GM18858 (cell line): ENCODE measurements at regions not wholly inside any gene's neighbourhood (a gene's known extent, or its start where the extent isn't known, plus 50 kb on each side); places are given as distances from the start of the nearest gene placed in this dataset.
"Not testable (repeated sequence)": the region's sequence is repeated elsewhere in the genome, so short reads cannot be mapped to it uniquely, and the experiment has no call there.

Experiments used
- ATAC-seq: cut with Tn5 transposase; IDR thresholded peaks from one replicate; pipeline ENCODE4 v1.9.1; 2021; ENCODE audit not compliant: unreplicated experiment

DNA sequence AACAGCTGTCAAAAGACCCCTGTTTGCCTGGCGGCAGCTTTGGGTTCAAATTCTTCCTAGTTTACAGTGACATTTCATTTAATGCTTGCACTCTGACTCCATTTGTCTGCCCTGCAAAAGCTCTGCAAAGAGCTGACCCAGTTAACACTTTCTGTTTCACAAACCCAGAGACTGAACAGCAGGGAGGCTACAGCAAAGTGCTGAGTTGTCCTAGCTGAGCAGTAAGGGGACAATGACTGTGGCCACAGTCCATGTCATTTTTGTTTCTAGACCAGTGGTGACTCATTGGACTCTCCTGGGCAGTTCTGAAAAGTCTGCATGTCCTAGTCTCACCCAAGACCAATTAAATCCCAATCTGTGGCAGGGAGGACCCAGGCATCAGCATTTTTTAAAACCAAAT, 994.8 kb upstream of the WWC1 start:
- no peak for ATAC-seq

DNA sequence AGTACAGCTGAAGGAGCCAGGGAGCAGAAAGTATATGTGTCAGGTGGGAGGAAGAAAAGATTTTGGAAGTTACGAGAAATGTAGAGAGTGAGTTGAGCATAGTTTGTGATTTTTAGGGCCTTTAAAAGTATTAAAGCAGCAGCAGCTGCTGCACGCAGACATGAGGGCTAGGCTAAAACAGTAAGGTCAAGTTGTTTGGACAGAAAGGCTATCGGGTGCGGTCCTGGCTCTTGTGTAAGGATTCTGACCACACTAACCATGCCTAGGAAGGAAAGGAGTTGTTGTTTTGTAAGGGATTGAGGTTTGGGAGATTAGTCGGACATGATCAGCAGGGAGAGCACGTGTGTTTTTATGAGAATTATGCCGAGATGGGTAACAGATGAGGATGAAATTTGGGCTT, 991.6 kb upstream of the WWC1 start:
- not testable (repeated sequence) for ATAC-seq

DNA sequence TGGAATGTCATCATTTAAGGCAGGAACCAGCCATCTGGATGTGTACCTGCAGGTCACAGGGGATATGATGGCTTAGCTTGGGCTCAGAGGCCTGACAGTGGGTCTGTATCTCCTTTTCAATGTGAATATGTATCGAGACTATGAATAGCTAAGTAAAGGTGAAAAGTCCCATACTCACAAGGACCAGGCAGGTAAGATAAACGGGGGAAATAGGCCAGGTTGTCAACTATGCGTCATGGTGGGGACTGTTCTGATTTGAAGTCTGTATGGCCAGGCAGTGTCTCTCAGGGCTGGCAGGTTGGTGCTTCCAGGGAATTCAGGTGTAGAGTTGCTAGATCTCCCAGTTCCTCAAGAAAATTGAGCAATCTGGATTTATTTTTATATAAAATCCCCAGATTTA, 987.9 kb upstream of the WWC1 start:
- no peak for ATAC-seq

DNA sequence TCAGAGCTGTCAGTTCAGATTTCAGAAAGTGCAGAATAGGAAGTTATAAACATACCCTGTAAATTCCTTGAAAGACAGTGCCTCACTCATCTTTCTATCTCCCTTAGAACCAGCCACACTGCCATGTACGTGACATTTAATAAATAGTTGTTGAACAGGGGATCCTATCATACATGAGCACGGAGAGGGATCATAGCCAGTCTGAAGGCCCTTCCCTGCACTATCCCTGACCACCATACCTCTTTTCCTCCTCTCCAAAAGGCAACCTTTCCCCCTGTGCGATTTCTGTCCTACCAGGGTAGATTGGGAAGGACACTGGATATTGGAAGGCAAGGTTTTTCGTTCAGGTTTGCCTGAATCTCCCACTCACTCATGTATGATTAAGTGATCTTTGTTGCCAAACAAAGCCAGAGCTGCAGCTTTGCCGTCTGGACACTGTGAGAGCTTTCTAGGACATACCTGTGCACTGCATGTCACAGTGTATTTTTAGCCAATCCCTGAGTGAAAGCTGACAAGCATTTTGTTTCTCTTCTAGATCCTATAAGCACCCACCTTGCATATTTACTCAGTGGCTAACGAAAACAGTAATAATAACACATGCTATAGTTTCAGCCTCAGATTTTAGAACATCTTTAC, 986.5 kb upstream of the WWC1 start:
- no peak for ATAC-seq

DNA sequence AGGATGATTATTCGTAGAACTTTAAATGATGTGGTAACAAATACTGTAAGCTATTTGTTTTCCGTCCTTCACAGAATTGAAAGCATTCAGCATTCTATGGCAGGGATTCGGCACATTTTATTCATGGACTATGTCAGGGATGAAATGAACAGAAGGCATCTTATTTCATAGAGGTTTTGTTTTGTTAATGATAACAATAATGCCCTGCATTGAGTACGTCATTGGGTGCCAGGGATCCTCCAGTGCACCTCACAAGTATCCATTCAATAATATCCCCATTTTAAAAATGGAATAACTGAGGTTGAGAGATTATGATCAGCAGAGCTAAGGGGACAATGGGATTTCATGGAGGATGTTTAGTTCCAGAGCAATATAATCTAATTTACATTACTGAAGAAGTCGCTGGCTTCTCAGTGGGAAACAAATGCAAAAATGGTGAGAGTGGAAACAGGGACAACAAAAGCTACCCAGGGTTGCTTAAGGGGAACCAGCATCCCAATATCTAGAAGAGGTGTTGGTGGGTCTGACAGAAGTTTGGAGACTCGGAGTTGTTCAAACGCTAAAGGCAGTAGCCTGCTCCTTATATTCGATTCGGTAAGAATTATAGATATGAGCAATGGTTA, 985.7 kb upstream of the WWC1 start:
- no peak for ATAC-seq

DNA sequence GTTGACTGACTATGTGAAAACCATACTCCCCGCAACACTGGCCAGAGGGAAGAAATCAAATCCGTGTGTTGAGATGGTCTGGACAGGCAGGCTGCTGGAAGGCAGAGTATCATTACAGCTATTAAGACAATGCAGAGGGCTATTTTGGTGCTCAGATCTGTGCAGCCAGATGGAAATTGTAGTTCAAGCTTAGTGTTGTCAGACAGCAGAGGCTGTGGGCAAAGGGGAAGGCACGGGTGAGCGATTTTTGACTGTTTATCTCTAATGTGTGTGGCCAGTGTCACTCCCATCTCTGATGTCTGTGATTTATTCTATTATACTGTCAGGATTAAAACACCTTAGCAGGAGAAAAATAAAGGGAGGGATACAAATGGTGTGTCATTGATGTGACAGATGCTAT, 984.4 kb upstream of the WWC1 start:
- ATAC-seq = no peak

DNA sequence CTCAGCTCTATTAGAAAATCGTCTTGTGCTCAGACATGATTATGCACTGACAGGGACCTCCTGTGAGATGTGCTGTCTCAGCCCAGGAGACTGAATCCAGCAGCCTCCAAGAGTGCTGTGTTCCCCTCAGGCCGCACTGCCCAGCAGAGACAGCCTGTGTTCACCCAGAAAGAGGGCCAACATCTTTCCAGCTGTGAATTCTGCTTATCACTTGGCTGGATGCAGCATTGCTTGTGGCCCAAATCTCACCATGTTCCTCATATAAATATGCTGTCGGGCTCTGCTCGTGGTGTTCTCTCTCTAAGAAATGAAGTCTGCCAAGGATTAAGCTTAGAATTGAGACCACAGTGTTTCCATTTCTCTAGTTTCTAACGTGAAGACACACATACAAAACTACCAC, 983.0 kb upstream of the WWC1 start:
- ATAC-seq = no peak

DNA sequence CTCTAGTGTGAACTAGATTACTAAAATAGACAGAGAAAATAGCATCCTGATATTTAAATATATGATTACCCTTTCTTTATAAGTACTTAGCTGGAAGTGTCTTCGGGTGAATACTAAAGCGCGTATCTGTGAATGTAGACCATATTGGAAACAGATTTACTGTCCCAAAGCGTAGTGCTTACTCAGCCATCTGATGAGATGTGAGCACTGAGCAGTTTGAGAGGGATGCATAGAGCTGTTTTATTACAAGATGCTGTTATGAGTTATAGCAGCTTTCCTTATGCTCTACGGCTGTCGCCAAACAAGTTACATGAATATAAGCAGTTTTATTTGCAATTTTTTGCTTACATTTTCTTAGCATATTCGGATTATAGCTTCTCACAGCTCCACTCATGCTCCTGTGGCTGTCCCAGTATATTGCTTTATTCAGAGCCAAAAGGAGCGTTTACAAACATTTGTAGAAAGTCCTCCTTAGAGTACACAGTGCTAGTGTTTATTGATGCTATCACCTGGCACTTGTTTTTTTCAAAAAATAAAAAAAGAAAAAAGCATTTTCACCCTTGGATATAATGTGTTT, 981.4 kb upstream of the WWC1 start:
- ATAC-seq = no peak

DNA sequence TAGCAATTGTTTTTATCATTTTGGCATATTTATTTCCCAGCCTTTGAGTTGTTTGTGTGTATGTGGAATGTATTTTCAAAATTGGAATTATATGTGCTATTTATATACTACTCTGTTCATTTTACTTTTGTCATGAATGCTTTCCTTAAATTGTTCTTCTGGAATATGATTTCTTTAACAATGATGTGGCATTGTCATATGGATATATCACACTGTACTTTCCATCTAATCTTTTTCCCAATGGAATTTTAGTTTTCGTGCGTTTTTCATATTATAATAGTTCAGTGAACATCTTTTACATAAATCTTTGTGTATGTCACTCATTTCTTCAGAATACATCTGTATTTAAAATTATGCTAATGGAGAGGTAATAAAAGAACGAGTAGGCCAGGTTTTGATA, 980.1 kb upstream of the WWC1 start:
- no peak for ATAC-seq

DNA sequence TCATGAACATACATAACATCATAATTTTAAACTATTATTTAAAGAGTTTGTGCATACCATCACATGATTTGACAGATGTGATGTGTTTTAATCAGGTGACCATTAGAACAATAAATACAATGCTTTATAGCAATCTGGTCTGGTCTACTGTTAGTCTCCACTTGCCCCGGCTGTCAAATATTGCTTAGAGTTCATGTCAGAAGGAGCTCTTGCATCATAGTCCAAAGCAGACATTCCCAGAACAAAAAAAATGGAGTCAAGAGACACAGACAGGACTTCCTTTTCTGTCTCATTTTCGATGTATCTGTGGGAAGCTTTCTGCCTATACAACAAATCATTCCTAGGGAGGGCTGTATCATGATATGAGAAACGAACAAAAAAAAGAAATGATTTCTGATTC, 979.2 kb upstream of the WWC1 start:
- no peak for ATAC-seq

DNA sequence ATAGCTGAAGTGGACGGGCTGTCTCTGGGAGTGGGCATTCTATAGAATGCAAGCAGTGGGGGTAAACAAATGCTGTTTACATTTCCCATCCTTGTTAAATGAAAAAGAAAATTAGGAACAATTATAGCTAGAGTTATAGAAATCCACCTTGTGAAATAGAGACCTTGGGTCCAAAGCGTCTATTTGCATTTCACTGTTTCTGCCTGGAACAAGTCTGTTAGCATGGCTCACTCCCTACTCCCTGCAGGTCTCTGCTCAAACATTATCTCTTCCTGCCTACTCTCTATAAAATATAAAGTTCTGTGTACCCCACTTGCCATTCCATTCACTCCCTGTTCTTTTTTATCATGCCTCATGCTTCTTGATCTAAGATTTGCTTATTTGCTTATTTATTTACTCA, 975.7 kb upstream of the WWC1 start:
- no peak for ATAC-seq

DNA sequence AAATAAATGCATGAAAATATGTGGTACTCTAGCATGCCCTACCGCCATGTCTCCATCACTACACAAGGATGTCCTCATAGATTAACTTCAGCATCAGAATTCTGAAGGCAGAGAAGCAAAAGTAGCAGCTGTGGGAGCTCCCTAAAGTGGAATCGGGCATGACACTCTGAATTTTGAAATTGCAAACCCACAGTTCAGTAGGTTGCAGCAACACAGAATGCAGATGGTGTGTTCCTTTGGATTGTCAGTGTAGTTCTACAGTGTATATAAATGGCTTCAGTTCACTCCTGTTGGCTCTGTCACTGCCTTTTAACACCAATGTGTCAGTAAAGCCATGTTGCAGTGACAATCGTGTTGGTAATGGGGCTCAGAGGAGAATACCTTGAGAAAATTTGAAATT, 973.6 kb upstream of the WWC1 start:
- ATAC-seq = no peak

DNA sequence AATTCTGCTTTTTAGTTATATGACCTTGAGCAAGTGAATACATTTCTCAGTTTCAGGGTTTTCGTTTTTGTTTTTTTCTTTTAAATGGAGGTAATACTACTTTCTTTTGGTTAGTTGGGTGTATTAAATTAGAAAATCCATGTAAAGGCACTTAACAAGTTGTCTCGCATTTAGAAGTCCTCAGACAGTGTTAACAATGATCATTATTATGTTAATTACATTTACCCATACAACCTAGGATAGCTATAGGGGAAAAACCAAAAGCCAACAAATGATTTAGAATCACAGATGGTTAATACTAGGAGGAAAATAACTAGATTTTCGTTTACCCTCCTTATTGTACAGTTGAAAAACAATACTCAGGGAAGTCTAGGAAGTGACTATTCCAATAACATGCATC, 972.2 kb upstream of the WWC1 start:
- ATAC-seq = no peak

DNA sequence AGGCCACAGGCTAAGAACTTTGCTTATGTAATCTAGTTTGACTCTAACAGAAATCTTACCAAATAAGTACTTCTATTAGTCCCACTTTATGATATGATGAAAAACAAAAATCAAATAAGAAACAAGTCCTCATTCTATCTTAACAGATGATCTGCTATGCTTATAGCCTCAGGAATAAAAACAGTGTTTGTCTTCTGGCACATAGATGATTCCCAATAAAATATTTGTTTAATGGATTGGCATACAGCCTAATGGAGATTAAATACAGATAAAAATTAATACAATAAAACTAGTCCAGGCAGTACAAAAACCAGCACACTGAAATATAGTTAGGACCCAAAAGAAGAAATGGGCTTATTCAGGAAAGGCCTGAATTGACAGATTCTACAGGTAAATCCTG, 971.4 kb upstream of the WWC1 start:
- no peak for ATAC-seq

DNA sequence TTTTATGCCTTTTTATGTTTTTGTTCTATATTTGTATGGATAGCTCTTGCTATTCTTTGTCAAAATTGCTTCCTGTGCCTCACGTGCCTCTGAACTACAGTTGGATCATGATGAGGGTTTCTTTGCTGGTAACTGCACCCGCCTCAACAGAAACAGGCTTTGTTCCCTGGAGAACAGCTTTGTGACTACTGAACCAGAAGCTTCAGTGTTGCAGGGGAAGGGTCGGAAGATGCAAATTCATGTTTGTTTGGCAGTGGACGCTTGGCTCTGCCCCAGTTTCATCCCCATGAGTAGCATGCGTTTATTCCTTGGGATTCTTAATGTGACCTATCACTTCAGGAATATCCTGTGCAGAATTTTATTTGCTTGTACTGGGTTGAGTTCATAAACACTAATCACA, 959.1 kb upstream of the WWC1 start:
- no peak for ATAC-seq

DNA sequence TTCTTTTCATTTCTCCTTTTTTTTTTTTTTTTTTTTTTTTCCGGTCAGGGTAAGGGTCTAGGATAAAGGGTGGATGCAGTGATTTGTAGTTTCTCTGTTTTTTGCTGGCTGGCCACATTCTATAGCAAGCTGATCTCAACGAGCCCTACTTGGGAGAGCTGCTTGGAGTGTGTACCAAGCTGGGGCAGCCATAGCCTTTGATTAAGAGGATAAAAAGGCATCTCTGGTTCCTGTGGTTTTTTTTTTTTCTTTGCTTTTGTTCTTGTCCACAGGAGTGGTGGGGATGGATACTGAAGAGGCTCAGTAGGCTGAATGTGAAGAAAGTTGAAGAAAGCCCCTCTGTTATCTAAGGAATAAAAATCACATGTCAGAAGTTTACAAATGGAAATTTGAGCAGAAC, 955.3 kb upstream of the WWC1 start:
- ATAC-seq = no peak

DNA sequence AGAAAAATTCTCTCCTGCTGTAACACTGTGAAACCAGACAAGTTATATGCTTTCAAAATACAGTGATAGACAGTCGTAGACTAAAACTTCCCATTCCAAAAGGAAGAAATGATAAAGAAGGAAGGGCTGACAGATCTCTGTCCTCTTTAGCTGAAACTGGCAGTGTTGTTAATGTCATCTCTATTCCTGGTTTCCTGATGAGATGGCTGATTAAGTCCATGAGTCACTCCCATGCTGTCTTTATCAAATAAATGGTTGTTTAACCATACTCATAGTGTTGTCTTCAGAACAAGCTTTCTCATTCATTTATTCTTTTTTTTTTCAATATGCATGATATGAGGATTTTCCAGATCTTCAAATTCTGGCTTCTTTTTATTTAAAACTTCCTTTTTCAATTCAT, 952.2 kb upstream of the WWC1 start:
- ATAC-seq = no peak

DNA sequence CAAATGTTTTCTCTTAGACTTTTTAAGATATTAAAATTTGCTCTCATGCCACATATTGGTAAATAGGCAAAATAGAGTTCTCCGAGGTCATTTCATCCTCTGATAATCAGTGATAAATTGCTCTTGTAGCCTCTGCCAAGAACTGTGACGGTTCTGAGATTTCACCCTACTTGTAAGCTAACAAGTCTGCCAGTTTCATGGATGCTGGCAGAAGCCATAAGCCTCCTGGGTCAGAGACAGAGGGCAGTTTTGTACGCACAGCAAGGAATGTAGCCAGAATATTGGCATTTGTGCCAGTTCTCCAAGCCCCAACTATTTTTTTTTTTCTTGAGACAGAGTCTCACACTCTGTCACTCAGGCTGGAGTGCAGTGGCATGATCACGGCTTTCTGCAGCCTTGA, 945.0 kb upstream of the WWC1 start:
- ATAC-seq = no peak

DNA sequence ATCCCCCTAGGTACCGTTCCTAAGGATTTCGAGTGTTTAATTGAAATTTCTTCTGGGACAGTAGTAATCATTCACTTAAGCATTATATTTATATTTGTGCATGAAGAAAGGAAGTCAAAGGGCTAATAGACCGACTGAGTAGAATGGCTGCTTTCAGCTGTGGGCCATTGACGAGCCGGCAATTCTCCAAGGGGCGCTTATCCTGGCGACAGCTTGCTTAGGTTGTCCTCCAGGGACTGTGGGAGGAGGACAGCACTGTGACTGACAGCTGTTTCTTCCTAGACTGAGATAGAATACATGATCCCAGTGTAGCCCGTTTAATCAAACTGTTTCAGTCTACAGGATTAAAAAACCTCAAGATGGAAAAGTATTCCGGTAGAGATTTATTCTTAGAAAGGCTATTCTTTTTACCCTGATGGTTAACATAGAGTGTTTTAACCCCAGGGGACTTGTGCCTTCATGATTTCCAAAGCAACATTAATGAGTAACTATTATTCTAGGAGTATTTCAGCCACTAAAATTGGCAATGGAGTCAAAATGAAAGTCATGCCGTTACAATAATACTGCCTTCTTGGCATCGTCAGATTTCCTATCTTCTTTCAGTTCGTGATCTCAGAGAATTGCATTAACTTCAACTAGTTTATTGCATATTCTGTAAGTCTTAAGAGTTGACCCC, 943.1 kb upstream of the WWC1 start:
- ATAC-seq = no peak

DNA sequence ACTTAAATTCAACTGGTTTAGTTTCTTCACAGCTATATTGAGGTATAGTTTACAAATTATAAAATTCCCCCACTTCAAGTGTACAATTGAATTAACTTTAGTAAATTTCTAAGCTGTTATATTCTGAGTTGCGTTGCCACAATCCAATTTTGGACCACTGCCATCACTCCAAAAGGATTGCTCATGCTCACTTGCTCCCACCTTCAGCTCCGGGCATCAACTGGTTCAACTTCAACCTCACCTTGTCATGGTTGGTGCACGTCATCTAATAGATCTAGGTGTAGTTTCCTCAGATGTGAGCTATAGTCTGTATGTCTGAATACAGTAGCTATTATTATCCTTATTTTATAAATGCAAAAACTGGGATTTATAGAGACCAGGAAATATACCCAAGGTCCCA, 942.5 kb upstream of the WWC1 start:
- no peak for ATAC-seq

DNA sequence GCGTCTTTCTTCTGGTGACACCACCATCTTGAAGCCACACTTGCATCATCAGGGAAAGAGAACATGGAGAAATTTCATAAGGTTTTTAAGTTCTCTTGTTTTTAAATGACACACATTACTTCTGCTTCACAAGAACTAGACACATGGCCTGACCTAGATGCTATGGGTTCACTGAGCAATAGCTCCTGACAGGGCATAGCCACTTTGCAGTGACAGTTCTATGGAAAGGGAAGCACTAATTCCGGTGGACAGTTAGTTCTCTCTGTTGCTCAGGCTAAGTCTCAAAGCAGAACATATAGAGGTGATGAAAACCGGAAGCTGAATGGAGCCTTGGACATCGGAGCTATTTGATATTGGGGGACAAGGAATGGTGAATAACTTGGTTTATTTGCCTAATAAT, 940.1 kb upstream of the WWC1 start:
- no peak for ATAC-seq

DNA sequence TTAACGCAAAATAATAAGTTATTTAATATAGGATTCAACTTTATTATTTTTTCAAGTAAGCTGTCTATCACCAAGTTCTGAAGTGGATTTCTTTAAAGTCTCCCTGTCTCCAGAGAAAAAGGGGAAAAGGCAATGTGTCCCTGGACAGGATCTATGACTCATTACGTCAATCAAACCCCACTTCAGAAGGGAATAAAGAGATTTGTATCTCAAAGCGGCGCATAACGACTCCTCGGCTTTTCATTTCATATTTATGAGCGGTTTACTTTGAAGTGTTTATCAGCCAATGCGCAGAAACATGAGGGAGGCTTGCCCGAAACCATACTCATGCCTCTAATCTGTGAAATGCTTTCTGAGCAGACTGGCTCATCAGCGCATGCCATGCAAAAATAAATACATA, 938.6 kb upstream of the WWC1 start:
- ATAC-seq = no peak
